ENCODE measurements at regions not wholly inside any gene's neighbourhood (a gene's known extent, or its start where the extent isn't known, plus 50 kb on each side); places are given as distances from the start of the nearest gene placed in this dataset.

- Histone ChIP-seq H3K4me3 (ENCODE audit: control insufficient read depth in 2 of 3, extremely low read depth in 1 of 3, insufficient read depth in 2 of 3, low read depth in 1 of 3, low read length in 3 of 3) (no peak overlapping the region), H3K36me3 (ENCODE audit: control insufficient read depth in 2 of 2, extremely low read depth in 1 of 2, insufficient read depth in 2 of 2, low read length in 2 of 2) (no peaks in the 10 kb centered on the region), H3K9ac (ENCODE audit: control insufficient read depth, extremely low read depth, insufficient read depth, low read length) (no peak overlapping the region), H3K4me1 (ENCODE audit: control insufficient read depth, extremely low read depth, insufficient read depth, low read length) (no peaks in the 10 kb centered on the region), H3K9me1 (ENCODE audit: control insufficient read depth, extremely low read depth, insufficient read depth, low read length) (no peaks in the 10 kb centered on the region), H3K27me3 (ENCODE audit: control insufficient read depth, extremely low read depth, insufficient read depth, low read length) (no peaks in the 10 kb centered on the region), H3K4me2 (ENCODE audit: control insufficient read depth, extremely low read depth, insufficient read depth, low read depth, low read length) (no peak overlapping the region), H2AFZ (ENCODE audit: control insufficient read depth, low read length) (no peak overlapping the region), H3K27ac (ENCODE audit: control insufficient read depth, insufficient read depth, low read length) (no peak overlapping the region), H3K79me2 (ENCODE audit: control insufficient read depth, insufficient read depth, low read length) (no peaks in the 10 kb centered on the region), H3K9me3 (ENCODE audit: control insufficient read depth, low read depth, low read length) (peaks cover 19% of the 10 kb centered on the region), H4K20me1 (ENCODE audit: control insufficient read depth, extremely low read depth, insufficient read depth, low read length) (no peaks in the 10 kb centered on the region)
- FAIRE-seq = no peak
- no peak for DNase-seq (ENCODE audit: low read depth, low spot score)
- dilution Hi-C loops (cut with MboI; ENCODE audit: extremely low pct_ligation_motif_present, low sequenced_read_pairs) = no loop called here
- TF ChIP-seq CTCF (optimal IDR thresholded peaks at IDR 0.05 in 1 of 3, IDR thresholded peaks at IDR 0.05 in 1 of 3, conservative IDR thresholded peaks at IDR 0.05 in 1 of 3; ENCODE audit: extremely low read depth in 1 of 3, insufficient read depth in 2 of 3, low read length in 3 of 3) (no peak), EZH2 (IDR thresholded peaks at IDR 0.05; ENCODE audit: low read length) (no peak)
These were observed 356.8 kb downstream of the GLRX3 start for GRCh38 chr10:130493021-130493420.

GRCh38 chr10:130493446-130494145, 357.4 kb downstream of the GLRX3 start:
- Histone ChIP-seq H3K4me1 (ENCODE audit: control insufficient read depth, extremely low read depth, insufficient read depth, low read length) (no peaks in the 10 kb centered on the region), H3K4me3 (ENCODE audit: control insufficient read depth in 2 of 3, extremely low read depth in 1 of 3, insufficient read depth in 2 of 3, low read depth in 1 of 3, low read length in 3 of 3) (no peak overlapping the region), H4K20me1 (ENCODE audit: control insufficient read depth, extremely low read depth, insufficient read depth, low read length) (no peaks in the 10 kb centered on the region), H3K27ac (ENCODE audit: control insufficient read depth, insufficient read depth, low read length) (no peak overlapping the region), H3K9me3 (ENCODE audit: control insufficient read depth, low read depth, low read length) (peaks cover 19% of the 10 kb centered on the region), H3K27me3 (ENCODE audit: control insufficient read depth, extremely low read depth, insufficient read depth, low read length) (no peaks in the 10 kb centered on the region), H3K4me2 (ENCODE audit: control insufficient read depth, extremely low read depth, insufficient read depth, low read depth, low read length) (no peak overlapping the region), H3K9ac (ENCODE audit: control insufficient read depth, extremely low read depth, insufficient read depth, low read length) (no peak overlapping the region), H3K36me3 (ENCODE audit: control insufficient read depth in 2 of 2, extremely low read depth in 1 of 2, insufficient read depth in 2 of 2, low read length in 2 of 2) (no peaks in the 10 kb centered on the region), H3K9me1 (ENCODE audit: control insufficient read depth, extremely low read depth, insufficient read depth, low read length) (no peaks in the 10 kb centered on the region), H2AFZ (ENCODE audit: control insufficient read depth, low read length) (no peak overlapping the region), H3K79me2 (ENCODE audit: control insufficient read depth, insufficient read depth, low read length) (no peaks in the 10 kb centered on the region)
- TF ChIP-seq EZH2 (IDR thresholded peaks at IDR 0.05; ENCODE audit: low read length) = no peak
- no peak for TF ChIP-seq CTCF (optimal IDR thresholded peaks at IDR 0.05 in 1 of 3, IDR thresholded peaks at IDR 0.05 in 1 of 3, conservative IDR thresholded peaks at IDR 0.05 in 1 of 3; ENCODE audit: extremely low read depth in 1 of 3, insufficient read depth in 2 of 3, low read length in 3 of 3)
- FAIRE-seq (no peak), DNase-seq (ENCODE audit: low read depth, low spot score) (no peak)
- dilution Hi-C loops (cut with MboI; ENCODE audit: extremely low pct_ligation_motif_present, low sequenced_read_pairs) = no loop called here
